HEK293T (cell line): ENCODE measurements at regions not wholly inside any gene's neighbourhood (a gene's known extent, or its start where the extent isn't known, plus 50 kb on each side); places are given as distances from the start of the nearest gene placed in this dataset.

ENCODE experiments used
- CTBP1 ChIP-seq: fragments of 450-650 bp; IDR thresholded peaks from 2 replicates; pipeline ENCODE4 v1.6.1; 2016; ENCODE audit warnings: borderline replicate concordance
- ELF4 ChIP-seq: fragments of 450-650 bp; IDR thresholded peaks from 2 replicates; pipeline ENCODE4 v1.6.1; 2017; ENCODE audit warnings: antibody characterized with exemption
- FOXA1 ChIP-seq: fragments of 450-650 bp; IDR thresholded peaks from 2 replicates; pipeline ENCODE4 v1.6.1; 2016; ENCODE audit warnings: mild to moderate bottlenecking
- FOXK2 ChIP-seq: fragments of 450-650 bp; IDR thresholded peaks from 2 replicates; pipeline ENCODE4 v1.6.1; 2016; ENCODE audit warnings: mild to moderate bottlenecking
- FOXM1 ChIP-seq: fragments of 450-650 bp; IDR thresholded peaks from 2 replicates; pipeline ENCODE4 v1.6.1; 2017; ENCODE audit warnings: mild to moderate bottlenecking, borderline replicate concordance
- HDGF ChIP-seq: fragments of 450-650 bp; IDR thresholded peaks from 2 replicates; pipeline ENCODE4 v1.6.1; 2017; ENCODE audit warnings: antibody characterized with exemption, borderline replicate concordance
- LEF1 ChIP-seq: fragments of 450-650 bp; IDR thresholded peaks from 2 replicates; pipeline ENCODE4 v1.6.1; 2017; ENCODE audit warnings: mild to moderate bottlenecking, borderline replicate concordance
- NFRKB ChIP-seq: fragments of 450-650 bp; IDR thresholded peaks from 2 replicates; pipeline ENCODE4 v1.6.1; 2016; ENCODE audit warnings: mild to moderate bottlenecking, moderate library complexity
- SP1 ChIP-seq: fragments of 450-650 bp; IDR thresholded peaks from 2 replicates; pipeline ENCODE4 v1.6.1; 2017
- ZNF384 ChIP-seq: fragments of 450-650 bp; IDR thresholded peaks from 2 replicates; pipeline ENCODE4 v1.6.1; 2016

GRCh38 chr1:240008298-240008697 lies 83.4 kb upstream of the FMN2 start:
- TF ChIP-seq NFRKB: no peak
- TF ChIP-seq HDGF: no peak
- no peak for TF ChIP-seq ELF4
- no peak for TF ChIP-seq FOXA1
- no peak for TF ChIP-seq SP1
- no peak for TF ChIP-seq CTBP1
- TF ChIP-seq FOXK2: no peak
- TF ChIP-seq LEF1: no peak
- no peak for TF ChIP-seq FOXM1
- TF ChIP-seq ZNF384: no peak
